Fibroblast of lung (primary cell): ENCODE measurements at regions not wholly inside any gene's neighbourhood (a gene's known extent, or its start where the extent isn't known, plus 50 kb on each side); places are given as distances from the start of the nearest gene placed in this dataset.

Experiments
- DNase-seq, 2 donors: peaks; one replicate each; pipeline versions ENCODE4 v3.0.0 to v3.0.0-alpha.2; 2010; ENCODE audit warnings: low read depth in 2 of 2
- H2AFZ ChIP-seq: 2 replicates; pipeline ENCODE4 v1.5.1; 2012; ENCODE audit warnings: low read length, control low read depth, inconsistent platforms
- H3K27ac ChIP-seq: 2 replicates; pipeline ENCODE4 v1.5.1; 2011; ENCODE audit warnings: low read length, control low read depth; ENCODE audit not compliant: insufficient read depth
- H3K27me3 ChIP-seq: 2 replicates; pipeline ENCODE4 v1.5.1; 2011; ENCODE audit warnings: mild to moderate bottlenecking, low read length; ENCODE audit not compliant: control insufficient read depth, insufficient read depth
- H3K36me3 ChIP-seq: 2 replicates; pipeline ENCODE4 v1.5.1; 2011; ENCODE audit warnings: low read length; ENCODE audit not compliant: control insufficient read depth, insufficient read depth
- H3K4me1 ChIP-seq: 2 replicates; pipeline ENCODE4 v1.5.1; 2011; ENCODE audit warnings: low read length; ENCODE audit not compliant: control insufficient read depth, insufficient read depth; ENCODE audit errors: extremely low read depth
- H3K4me2 ChIP-seq: 2 replicates; pipeline ENCODE4 v1.5.1; 2011; ENCODE audit warnings: low read length, control low read depth; ENCODE audit not compliant: insufficient read depth; ENCODE audit errors: extremely low read depth
- H3K4me3 ChIP-seq, 4 experiments: fragments of 200-600 bp in 1 of 4; sonication (generic) in 1 of 4; replicated peaks in 1 of 4; 2 replicates each; pipeline ENCODE4 v1.5.1; 2011 to 2016; ENCODE audit warnings: low read length in 4 of 4, low read depth in 3 of 4, mild to moderate bottlenecking in 3 of 4, control low read depth in 2 of 4, inconsistent platforms in 1 of 4, mixed read lengths in 1 of 4; ENCODE audit not compliant: insufficient read depth in 1 of 4; ENCODE audit errors: control extremely low read depth in 1 of 4
- H3K79me2 ChIP-seq: 2 replicates; pipeline ENCODE4 v1.5.1; 2012; ENCODE audit warnings: mild to moderate bottlenecking, low read length, inconsistent platforms; ENCODE audit not compliant: control insufficient read depth, insufficient read depth
- H3K9ac ChIP-seq: 2 replicates; pipeline ENCODE4 v1.5.1; 2011; ENCODE audit warnings: mild to moderate bottlenecking, low read length, control low read depth; ENCODE audit not compliant: insufficient read depth
- H3K9me3 ChIP-seq: 2 replicates; pipeline ENCODE4 v1.5.1; 2012; ENCODE audit warnings: low read depth, low read length; ENCODE audit not compliant: control insufficient read depth, insufficient read depth
- H4K20me1 ChIP-seq: 2 replicates; pipeline ENCODE4 v1.5.1; 2011; ENCODE audit warnings: low read length; ENCODE audit not compliant: control insufficient read depth, insufficient read depth; ENCODE audit errors: extremely low read depth
- CTCF ChIP-seq, 2 donors: IDR thresholded peaks in 1 of 2; conservative IDR thresholded peaks in 1 of 2; 1 replicate in 1 of 2; 2 replicates in 1 of 2; pipeline ENCODE4 v1.5.1; 2011 to 2012; ENCODE audit warnings: low read length in 2 of 2, control low read depth in 1 of 2, inconsistent platforms in 1 of 2, low read depth in 1 of 2, mild to moderate bottlenecking in 1 of 2
- EZH2 ChIP-seq: IDR thresholded peaks from 2 replicates; pipeline ENCODE4 v1.5.1; 2012; ENCODE audit warnings: low read length, control low read depth, mild to moderate bottlenecking; ENCODE audit errors: missing control alignments

GRCh38 chr12:4159851-4160250 is 113.7 kb upstream of the CCND2 start:
- no peaks in the 10 kb centered on the region for H3K79me2 ChIP-seq
- no peak overlapping the region for H3K4me3 ChIP-seq
- no peaks in the 10 kb centered on the region for H3K4me1 ChIP-seq
- no peak for DNase-seq
- H3K27me3 ChIP-seq: no peaks in the 10 kb centered on the region
- no peaks in the 10 kb centered on the region for H3K9me3 ChIP-seq
- H2AFZ ChIP-seq: no peak overlapping the region
- TF ChIP-seq EZH2 (no peak), CTCF (conservative IDR thresholded peaks at IDR 0.05 in 1 of 2, IDR thresholded peaks at IDR 0.05 in 1 of 2; ENCODE audit: low read depth in 1 of 2, low read length in 2 of 2) (no peak)
- H3K36me3 ChIP-seq: no peaks in the 10 kb centered on the region
- no peaks in the 10 kb centered on the region for H4K20me1 ChIP-seq
- no peak overlapping the region for H3K4me2 ChIP-seq
- no peak overlapping the region for H3K9ac ChIP-seq
- no peak overlapping the region for H3K27ac ChIP-seq

GRCh38 chr12:4158306-4158705 is 115.3 kb upstream of the CCND2 start:
- Histone ChIP-seq H3K36me3 (no peaks in the 10 kb centered on the region), H3K4me2 (no peak overlapping the region), H4K20me1 (no peaks in the 10 kb centered on the region), H3K4me3 (no peak overlapping the region), H3K4me1 (no peaks in the 10 kb centered on the region), H3K9me3 (no peaks in the 10 kb centered on the region), H3K9ac (no peak overlapping the region), H3K27me3 (no peaks in the 10 kb centered on the region), H3K27ac (no peak overlapping the region), H2AFZ (no peak overlapping the region), H3K79me2 (no peaks in the 10 kb centered on the region)
- TF ChIP-seq CTCF (conservative IDR thresholded peaks at IDR 0.05 in 1 of 2, IDR thresholded peaks at IDR 0.05 in 1 of 2; ENCODE audit: low read depth in 1 of 2, low read length in 2 of 2) (no peak), EZH2 (no peak)
- no peak for DNase-seq

GRCh38 chr12:4157122-4157521 is 116.4 kb upstream of the CCND2 start:
- no peaks in the 10 kb centered on the region for H3K27me3 ChIP-seq
- no peaks in the 10 kb centered on the region for H4K20me1 ChIP-seq
- no peak overlapping the region for H3K9ac ChIP-seq
- no peak overlapping the region for H3K4me2 ChIP-seq
- no peaks in the 10 kb centered on the region for H3K4me1 ChIP-seq
- no peak overlapping the region for H3K27ac ChIP-seq
- H3K79me2 ChIP-seq: no peaks in the 10 kb centered on the region
- H3K4me3 ChIP-seq: no peak overlapping the region
- no peak for DNase-seq
- no peak for TF ChIP-seq CTCF (conservative IDR thresholded peaks at IDR 0.05 in 1 of 2, IDR thresholded peaks at IDR 0.05 in 1 of 2; ENCODE audit: low read depth in 1 of 2, low read length in 2 of 2)
- no peak for TF ChIP-seq EZH2
- H3K9me3 ChIP-seq: no peaks in the 10 kb centered on the region
- H2AFZ ChIP-seq: no peak overlapping the region
- no peaks in the 10 kb centered on the region for H3K36me3 ChIP-seq
